A673 (cell line): ENCODE measurements at regions not wholly inside any gene's neighbourhood (a gene's known extent, or its start where the extent isn't known, plus 50 kb on each side); places are given as distances from the start of the nearest gene placed in this dataset.

Experiments
- BruUV-seq: library from RNA; stranded (reverse); fragments of 400-500 nt; replicated peaks from 2 replicates; lab custom pipeline; 2021; lab: Mats Ljungman, UMichigan
- CTCF ChIA-PET: fragments of 300-600 bp; sonication (Branson Sonifier 250); formaldehyde crosslinking; loops from one replicate; lab custom pipeline; 2022; ENCODE audit warnings: antibody characterized with exemption; lab: Charles Lee
- POLR2A ChIA-PET: fragments of 300-600 bp; sonication (Branson Sonifier 250); formaldehyde crosslinking; loops from one replicate; lab custom pipeline; 2022; ENCODE audit warnings: antibody characterized with exemption; ENCODE audit not compliant: low non-redundant PET; lab: Charles Lee
- DNase-seq: peaks from one replicate; pipeline ENCODE4 v3.0.0-alpha.2; 2015; ENCODE audit warnings: low spot score
- H3K27ac ChIP-seq: fragments of 200-600 bp; sonication (generic); 2 replicates; pipeline ENCODE4 v1.5.1; 2016; ENCODE audit warnings: mixed run types, low read depth, mild to moderate bottlenecking, mixed read lengths, antibody characterized with exemption, low read length; ENCODE audit not compliant: poor library complexity, severe bottlenecking
- H3K27me3 ChIP-seq: fragments of 200-600 bp; sonication (generic); replicated peaks from 2 replicates; pipeline ENCODE4 v1.6.1; 2017; ENCODE audit warnings: mixed run types, low read depth, mild to moderate bottlenecking, mixed read lengths, antibody characterized with exemption, low read length; ENCODE audit not compliant: insufficient read depth, poor library complexity
- H3K36me3 ChIP-seq: fragments of 200-600 bp; sonication (generic); 2 replicates; pipeline ENCODE4 v1.6.1; 2016; ENCODE audit warnings: mixed run types, mild to moderate bottlenecking, mixed read lengths, antibody characterized with exemption, low read length; ENCODE audit not compliant: insufficient read depth, poor library complexity, severe bottlenecking
- H3K4me1 ChIP-seq: fragments of 200-600 bp; sonication (generic); 2 replicates; pipeline ENCODE4 v1.6.1; 2017; ENCODE audit warnings: mixed run types, mild to moderate bottlenecking, mixed read lengths, antibody characterized with exemption, low read length; ENCODE audit not compliant: insufficient read depth, poor library complexity, severe bottlenecking
- H3K4me3 ChIP-seq: fragments of 200-600 bp; sonication (generic); 2 replicates; pipeline ENCODE4 v1.5.1; 2016; ENCODE audit warnings: low read depth, mixed run types, mild to moderate bottlenecking, mixed read lengths, low read length; ENCODE audit not compliant: poor library complexity, severe bottlenecking
- H3K9me3 ChIP-seq: fragments of 200-600 bp; sonication (generic); 2 replicates; pipeline ENCODE4 v1.6.1; 2016; ENCODE audit warnings: mixed run types, low read depth, mild to moderate bottlenecking, mixed read lengths, antibody characterized with exemption, low read length; ENCODE audit not compliant: poor library complexity, severe bottlenecking
- EZH2 ChIP-seq: fragments of 200-600 bp; sonication (generic); IDR thresholded peaks from 2 replicates; pipeline ENCODE4 v1.6.1; 2017; ENCODE audit warnings: borderline replicate concordance, low read depth, mild to moderate bottlenecking, mixed read lengths, antibody characterized with exemption, low read length; ENCODE audit not compliant: poor library complexity, severe bottlenecking
- intact Hi-C: fragments of 100-400 bp; cut with micrococcal nuclease; formaldehyde crosslinking; loops from one replicate; pipeline ENCODE4 v1.10.0; 2022; ENCODE audit not compliant: unreplicated experiment
- TF ChIP-seq, protein P1 (sequence below): fragments of 300-800, 200-600 bp; sonication (generic); conservative IDR thresholded peaks from 2 replicates; pipeline ENCODE4 v1.5.1; 2017; ENCODE audit warnings: low read depth, mild to moderate bottlenecking, antibody characterized with exemption, low read length, moderate library complexity, mixed read lengths

DNA sequence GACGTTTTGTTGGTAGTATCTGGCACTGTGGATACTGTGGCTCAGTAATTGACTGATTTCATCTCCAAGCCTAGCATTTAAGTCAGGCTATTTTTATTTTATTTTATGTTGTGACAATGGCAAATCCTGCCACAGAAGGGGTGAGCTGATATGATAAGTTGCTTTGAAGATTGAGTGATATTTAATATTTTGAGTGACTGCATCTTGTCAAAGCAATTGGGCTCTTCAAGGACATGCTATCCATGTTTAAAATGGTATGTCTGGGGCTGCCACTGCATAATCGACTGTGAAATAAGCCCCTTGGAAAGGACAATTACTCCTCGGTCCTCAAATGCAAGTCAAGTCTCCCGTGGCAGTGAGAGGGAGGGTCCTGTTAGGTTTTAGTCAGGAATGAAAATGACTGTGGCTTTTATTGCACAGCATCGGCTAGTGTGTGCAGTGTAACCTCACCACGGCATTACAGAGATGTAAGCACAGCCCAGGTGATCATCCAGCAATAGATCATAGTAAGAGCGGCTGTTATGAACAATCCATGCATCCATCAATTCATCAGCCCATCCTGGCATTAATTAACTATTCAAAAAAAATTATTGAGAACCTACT, 178.2 kb downstream of the GBA3 start:
- no peak overlapping the region for H3K27ac ChIP-seq
- no peaks in the 10 kb centered on the region for H3K4me1 ChIP-seq
- no peak overlapping the region for H3K4me3 ChIP-seq
- no peaks in the 10 kb centered on the region for H3K9me3 ChIP-seq
- no peaks in the 10 kb centered on the region for H3K27me3 ChIP-seq
- TF ChIP-seq, protein P1, sequence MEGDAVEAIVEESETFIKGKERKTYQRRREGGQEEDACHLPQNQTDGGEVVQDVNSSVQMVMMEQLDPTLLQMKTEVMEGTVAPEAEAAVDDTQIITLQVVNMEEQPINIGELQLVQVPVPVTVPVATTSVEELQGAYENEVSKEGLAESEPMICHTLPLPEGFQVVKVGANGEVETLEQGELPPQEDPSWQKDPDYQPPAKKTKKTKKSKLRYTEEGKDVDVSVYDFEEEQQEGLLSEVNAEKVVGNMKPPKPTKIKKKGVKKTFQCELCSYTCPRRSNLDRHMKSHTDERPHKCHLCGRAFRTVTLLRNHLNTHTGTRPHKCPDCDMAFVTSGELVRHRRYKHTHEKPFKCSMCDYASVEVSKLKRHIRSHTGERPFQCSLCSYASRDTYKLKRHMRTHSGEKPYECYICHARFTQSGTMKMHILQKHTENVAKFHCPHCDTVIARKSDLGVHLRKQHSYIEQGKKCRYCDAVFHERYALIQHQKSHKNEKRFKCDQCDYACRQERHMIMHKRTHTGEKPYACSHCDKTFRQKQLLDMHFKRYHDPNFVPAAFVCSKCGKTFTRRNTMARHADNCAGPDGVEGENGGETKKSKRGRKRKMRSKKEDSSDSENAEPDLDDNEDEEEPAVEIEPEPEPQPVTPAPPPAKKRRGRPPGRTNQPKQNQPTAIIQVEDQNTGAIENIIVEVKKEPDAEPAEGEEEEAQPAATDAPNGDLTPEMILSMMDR = no peak
- no peak for TF ChIP-seq EZH2
- H3K36me3 ChIP-seq = no peaks in the 10 kb centered on the region
- no TSS peak for BruUV-seq
- ChIA-PET POLR2A (no interaction called here), CTCF (no interaction called here)
- intact Hi-C loops = no loop called here
- no peak for DNase-seq

DNA sequence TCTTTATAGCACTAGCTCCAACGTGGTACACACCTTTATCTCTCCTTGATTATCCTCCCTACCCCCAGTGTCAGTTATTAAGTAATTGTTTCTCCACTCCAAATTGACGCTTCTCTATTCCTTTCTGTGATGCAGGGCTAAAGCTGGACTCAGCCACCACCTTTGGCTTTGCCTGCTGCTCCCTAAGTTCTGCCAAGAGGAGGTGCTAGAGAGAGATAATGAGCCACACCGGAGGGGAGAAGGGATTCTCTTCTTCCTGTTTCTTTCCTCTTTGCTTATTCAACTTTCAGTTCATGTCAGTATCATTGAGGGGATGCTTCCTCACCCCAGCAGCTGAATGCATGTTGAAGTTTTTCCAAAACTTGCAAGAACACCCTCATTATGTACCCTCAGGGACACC, 176.5 kb downstream of the GBA3 start:
- CTCF ChIA-PET = interaction anchor here (0.6 kb wide), 1 partner anchor 1450 kb away, joined by 3 read pairs; no protein-coding TSS in a partner anchor
- no peaks in the 10 kb centered on the region for H3K36me3 ChIP-seq

More for the DNA sequence above, 176.5 kb downstream of the GBA3 start:
- no TSS peak for BruUV-seq
- Histone ChIP-seq H3K4me1 (no peaks in the 10 kb centered on the region), H3K27me3 (no peaks in the 10 kb centered on the region), H3K27ac (no peak overlapping the region), H3K9me3 (no peaks in the 10 kb centered on the region), H3K4me3 (no peak overlapping the region)
- DNase-seq = no peak
- intact Hi-C loops = no loop called here
- TF ChIP-seq EZH2 = no peak
- TF ChIP-seq, protein P1 = no peak
- POLR2A ChIA-PET = no interaction called here
